Activated T-helper 1 cell treated with anti-CD3 and anti-CD28 coated beads, Interleukin-2, amount 50 U/mL, for 16 hours (primary cell): ENCODE measurements at regions not wholly inside any gene's neighbourhood (a gene's known extent, or its start where the extent isn't known, plus 50 kb on each side); places are given as distances from the start of the nearest gene placed in this dataset.
"Not testable (repeated sequence)": the region's sequence is repeated elsewhere in the genome, so short reads cannot be mapped to it uniquely, and the experiment has no call there.

ENCODE experiments used
- DNase-seq, 2 donors: peaks; one replicate each; pipeline ENCODE4 v3.0.0-alpha.2; 2020; ENCODE audit warnings: low read depth in 1 of 2, low spot score in 1 of 2

DNA sequence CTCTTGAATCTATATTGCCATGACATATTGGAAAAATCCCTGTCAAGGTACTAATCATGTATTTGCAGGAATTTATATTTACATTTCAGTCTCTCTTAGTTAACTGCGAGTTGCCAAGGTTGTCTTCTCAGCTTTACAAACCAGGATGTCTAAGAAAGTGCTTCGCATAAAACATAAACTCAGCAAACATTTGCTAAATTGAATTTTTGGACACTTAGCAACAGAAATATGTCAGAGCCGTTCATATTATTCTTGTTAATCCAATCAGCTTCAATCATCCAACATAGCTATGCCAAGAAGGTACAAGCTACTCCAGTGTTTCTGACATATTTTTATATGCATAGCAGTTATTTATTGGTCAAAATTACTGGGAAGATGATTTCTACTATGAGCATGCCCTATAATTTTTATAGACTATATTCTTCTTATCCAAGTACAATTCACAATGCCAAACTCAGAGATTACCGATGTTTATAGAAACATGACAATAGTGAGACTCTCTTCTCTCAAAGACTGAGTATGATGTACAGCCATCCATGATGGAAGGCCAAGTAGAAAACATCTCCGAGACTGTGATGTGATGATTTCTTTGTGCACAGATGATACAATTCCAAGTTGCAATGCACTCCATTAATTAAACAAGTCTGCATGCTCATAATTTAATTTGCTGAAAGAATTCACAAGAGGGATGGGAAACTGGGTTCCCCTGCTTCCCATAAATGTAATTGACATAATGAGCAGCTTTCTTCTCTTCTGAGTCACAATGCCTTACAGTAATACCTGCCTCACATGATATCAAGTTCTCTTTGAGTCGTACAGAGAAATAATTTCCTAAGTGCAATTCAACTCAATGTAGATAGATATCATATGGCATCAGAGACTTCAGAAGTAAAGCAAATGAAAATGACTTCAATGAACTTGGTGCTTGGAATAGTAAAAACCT, 776.3 kb downstream of the EFNB2 start:
- no peak for DNase-seq

DNA sequence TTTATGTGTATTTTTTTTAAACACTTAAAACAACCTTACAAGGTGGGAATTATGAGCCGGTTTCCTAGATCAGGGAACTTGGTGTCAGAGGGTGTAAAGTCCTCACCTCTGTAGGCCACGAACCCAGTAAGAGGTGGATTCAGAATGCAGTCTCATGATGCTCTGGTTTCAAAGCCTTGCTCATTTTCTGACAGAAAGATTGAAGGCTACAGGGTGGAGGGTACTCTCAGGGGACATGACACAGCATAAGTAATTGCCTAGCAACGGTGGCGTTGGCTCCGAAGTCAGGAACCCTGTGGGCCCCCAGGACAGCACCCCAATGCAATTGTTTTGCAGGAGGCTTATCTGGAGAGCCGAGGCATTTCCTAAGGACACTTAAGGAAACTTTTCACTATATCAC, 794.7 kb downstream of the EFNB2 start:
- DNase-seq, result no peak

DNA sequence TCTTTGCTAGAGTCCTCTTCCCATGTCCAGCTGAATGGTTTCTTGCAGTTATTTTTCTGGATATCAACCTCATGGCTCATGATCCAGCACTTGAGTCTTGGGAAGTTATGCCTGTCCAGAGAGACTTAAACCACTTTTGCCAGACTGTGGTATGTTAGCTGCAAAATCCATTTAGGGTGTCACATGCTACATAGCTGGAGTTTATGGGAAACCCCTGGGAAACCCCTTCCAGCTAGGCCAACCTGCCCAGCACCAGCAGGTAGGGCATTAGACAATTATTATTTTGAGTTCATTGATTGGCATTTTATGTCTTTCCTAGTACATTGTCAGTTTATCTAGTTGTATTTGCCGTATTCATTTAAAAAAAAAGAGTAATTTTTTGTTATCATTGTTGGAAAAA, 797.8 kb downstream of the EFNB2 start:
- DNase-seq, result no peak

DNA sequence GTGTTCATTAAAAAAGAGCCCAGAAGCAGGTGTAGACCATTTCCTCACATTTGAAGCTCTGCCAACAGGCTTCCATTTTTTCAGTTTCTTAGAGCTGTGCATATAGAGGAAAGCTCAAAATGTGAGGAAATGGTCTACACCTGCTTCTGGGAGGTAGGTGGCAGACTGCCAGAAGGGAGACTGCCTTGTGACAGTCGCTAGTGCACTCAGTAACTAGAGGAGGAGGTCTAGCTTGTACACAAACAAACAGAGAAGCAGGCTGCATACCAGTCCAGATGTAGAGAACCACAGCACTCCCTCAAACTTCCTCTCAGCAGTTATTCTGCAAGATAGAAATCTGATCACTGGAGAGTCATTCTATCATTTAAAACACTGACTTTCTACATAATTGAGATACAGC, 800.2 kb downstream of the EFNB2 start:
- DNase-seq, result no peak

DNA sequence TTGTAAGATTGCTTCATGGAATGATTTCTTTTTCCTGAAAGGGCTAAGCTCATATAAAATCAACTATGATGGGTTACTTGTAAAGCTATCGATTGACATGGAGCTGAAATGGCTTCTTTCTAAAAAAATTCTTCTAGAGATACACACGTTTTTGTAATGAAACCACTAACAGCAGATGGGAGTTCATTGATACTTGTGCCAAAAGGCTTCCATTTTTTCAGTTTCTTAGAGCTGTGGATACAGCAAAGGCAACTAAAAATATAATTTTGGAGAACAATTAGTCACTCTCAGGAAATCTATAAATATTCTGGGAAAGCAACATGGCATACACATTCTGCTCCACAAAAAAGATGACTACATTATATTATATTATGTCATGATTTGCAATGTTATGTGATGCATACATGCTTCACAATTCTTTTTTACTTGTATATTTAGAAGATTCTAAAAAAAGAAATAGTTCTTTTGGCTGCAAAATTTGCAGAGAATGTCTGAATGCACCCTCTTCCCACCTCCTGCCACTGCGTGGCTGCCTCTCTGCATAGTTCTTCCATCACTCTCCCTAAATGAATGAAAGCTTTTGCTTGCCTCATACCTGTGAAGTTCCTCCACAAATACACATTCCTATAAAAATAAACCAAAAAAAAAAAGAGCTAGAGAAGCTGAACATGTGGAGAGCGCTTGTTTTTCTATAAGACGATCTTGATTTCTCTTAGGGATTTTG, 802.5 kb downstream of the EFNB2 start:
- no peak for DNase-seq

DNA sequence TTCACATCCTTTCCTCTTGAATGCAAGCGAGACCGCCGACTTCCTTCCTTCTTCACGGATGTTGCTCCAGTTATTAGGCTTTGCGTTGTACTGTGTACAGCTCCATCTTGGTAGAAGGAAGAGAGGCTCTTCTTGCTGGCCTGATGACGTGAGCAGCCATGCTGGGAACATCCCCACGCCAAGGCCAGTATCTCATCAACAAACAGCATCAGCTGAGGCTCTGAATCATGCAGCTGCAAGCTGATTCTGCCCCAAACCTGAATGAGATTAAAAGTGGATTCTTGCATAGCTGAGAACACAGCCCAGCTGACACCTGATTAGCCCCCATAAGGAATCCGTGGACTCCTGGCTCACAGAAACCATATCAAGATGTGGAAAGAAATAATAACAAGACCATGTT, 809.6 kb downstream of the EFNB2 start:
- no peak for DNase-seq

DNA sequence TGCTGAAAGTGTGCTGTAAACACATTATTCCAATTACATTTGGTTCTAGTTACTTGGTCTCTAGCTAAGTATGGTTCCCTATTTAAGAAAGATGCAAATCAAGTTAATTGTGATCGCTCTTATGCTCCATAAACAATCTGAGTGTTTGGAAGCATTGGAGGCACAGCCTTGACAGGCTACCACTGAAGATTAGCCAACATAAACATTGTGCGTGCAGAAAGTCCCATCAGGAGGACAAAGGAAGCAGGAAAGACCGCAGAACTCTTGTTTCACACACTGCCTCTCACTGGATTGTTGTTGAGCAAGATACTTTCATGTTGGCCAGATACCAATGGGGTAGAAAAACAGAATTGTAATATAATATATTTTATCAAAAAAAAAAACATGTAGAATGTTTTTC, 814.4 kb downstream of the EFNB2 start:
- DNase-seq, result no peak

DNA sequence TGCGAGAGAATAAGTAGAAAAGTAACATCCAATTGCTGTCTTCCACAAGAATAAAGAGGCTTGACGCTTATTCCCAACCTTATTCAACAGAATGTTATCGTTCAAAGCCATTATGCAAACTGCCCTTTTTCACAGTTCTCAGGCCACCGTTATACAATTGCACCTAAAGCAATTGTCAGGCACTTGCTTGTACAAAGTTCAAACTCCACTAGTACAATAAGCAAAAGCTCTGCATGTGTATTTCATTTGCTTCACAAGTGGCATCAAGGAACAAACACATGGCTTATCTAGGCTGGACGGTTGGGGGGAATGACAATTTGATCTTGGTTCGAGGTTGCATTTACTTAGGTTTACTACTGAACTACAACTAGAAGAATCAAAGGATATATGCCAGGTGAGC, 815.6 kb downstream of the EFNB2 start:
- no peak for DNase-seq

DNA sequence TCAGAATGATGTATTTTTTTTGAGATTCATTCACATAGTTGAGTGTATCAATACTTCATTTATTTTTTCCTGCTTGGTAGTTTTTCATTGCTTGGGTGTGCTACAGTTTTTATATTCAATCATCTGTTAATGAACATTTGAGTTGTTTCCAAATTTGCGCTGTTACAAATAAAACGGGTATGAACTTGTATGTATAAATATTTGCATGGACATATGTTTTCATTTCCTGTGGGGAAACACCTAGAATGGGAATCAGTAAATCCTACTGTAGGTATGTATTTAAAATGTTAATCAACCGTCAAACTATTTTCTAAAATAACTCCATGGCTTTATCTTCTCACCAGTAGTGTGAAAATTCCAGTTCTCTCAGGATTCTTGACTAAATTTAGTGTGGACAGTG, 826.3 kb downstream of the EFNB2 start:
- no peak for DNase-seq

DNA sequence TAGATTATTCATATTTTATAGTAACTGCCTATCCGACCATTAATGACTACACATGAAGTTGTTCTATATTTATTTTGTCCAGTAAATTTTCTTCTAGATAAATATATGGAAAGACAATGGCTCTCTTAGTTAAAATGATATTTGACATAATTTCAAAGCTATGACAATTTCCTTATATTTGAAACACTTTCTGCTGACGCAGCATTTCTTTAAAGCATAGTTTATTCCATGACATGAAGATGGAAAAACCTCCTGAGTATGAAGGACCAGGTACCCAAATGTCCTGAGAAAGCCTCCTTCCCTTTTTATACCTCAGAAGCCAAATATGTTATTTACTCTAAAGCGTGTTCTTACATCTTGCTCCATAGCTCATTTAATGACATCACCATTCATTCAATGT, 831.6 kb downstream of the EFNB2 start:
- no peak for DNase-seq

DNA sequence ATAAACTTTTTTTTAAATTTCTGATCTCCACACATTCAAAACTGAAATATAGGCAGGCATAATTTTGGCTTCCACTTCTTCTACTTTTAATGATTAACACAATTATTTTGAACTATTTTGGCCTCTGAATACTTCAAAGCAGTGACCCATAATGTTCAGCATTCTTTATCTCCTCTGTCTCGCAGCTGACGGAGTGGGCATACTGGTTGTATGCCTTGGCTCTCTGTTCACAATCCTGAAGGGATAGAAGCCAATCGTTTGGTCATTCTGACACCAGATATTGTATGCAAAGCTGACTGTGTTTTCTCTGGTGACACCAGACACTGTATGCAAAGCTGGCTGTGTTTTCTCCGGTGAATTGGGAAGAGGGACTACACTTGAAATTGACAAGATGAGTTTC, 833.0 kb downstream of the EFNB2 start:
- no peak for DNase-seq

DNA sequence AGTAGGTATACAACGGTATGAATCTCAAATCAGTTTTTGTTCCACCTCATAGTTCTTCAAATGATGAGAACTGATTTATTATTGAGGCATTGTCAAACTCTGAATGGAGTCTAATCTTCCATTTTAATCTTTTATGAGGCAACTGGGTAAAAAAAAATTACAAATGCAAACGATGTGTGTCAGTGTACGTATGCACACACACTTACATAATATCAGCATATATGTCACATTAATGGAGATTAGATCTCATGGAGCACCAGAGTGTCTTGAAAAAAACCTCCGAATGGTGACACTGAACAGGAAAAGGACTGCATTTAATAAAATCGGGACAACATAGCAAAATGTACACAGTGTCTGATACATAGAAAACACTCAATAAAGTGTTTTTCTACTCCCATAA, 842.7 kb downstream of the EFNB2 start:
- DNase-seq, result no peak

DNA sequence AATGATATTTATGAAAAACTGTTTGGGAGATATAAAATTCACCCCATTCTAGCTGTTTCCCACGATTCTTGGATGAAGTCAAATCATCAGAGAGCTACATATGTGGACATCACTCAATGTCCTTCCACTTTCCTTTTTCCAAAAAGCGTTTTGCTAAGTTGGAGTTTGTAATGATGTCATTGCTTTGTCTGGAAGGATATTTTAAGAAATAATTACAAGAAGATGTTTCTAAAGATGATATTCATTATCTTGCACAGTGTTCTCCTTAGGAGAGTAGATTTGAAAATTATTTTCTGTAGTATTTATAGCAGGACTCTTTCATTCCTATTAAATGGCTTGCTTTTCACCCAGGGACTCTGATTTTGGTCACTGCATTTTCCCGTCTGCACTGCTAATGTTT, 851.2 kb downstream of the EFNB2 start:
- DNase-seq, result no peak

DNA sequence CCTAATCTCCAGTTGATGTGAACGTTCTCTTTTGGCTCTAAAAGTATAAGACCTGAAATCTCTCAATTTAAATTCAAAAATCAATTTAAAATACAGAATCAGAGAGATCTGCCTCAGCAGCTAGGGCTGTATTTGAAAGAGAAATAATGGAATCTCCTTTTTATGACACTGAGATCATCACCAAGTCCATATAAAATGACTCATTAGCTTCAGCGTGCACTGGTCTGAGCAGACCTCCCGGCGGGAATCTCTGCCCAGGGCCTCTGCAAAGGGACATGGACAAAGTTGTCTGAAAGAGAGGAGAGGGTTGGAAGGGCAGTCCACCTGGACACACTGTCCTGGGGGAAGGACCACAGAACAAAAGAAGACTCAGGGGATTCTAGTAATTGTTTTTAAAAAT, 855.6 kb downstream of the EFNB2 start:
- DNase-seq, result no peak

DNA sequence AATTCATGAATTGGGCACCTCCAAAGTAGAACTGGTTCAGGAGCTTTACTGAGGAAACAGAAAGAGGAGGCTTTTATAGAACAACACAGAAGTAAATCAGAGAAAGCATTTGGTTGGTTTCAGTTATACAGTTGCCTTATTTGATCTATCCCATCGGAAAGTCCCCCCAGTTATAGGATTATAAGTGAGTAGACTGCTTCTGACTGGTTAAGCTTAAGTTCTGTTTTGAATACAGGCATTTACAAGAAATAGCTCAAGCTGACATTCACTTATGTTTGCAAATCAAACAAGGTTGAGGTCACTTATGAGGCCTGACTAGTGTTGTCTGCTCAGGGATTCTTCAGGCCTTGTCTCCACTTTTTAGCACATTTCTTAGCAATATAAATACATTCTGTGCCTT, 857.4 kb downstream of the EFNB2 start:
- no peak for DNase-seq

DNA sequence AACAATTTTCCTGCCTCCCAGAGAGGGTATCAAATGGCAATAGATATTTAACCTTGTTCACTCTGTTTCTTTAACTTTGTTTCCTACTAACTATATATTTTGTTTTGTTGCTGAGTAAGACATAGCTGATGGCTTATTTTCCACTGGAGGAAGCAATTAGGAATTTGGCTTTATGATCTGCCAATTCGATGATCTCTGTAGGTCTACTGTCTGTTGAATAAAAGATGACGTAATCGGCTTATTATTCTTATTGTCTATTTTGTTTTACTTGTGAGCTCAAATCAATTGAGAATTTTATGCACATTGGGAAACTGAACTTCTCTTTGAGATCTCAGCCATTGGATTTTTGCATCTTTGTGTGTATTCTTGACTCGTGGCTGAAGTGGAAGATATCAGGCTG, 862.6 kb downstream of the EFNB2 start:
- no peak for DNase-seq

DNA sequence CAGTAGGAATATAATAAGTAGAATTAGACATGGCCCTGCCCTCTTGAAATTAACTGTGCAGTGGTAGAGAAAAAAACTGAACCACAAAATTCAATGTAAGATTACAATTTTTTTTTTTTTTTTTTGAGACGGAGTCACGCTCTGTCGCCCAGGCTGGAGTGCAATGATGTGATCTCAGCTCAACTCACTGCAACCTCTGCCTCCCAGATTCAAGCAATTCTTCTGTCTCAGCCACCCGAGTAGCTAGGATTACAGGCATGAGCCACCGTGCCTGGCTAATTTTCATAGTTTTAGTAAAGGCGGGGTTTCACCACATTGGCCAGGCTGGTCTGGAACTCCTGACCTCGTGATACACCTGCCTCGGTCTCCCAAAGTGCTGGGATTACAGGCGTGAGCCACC, 864.3 kb downstream of the EFNB2 start:
- DNase-seq, result not testable (repeated sequence)

DNA sequence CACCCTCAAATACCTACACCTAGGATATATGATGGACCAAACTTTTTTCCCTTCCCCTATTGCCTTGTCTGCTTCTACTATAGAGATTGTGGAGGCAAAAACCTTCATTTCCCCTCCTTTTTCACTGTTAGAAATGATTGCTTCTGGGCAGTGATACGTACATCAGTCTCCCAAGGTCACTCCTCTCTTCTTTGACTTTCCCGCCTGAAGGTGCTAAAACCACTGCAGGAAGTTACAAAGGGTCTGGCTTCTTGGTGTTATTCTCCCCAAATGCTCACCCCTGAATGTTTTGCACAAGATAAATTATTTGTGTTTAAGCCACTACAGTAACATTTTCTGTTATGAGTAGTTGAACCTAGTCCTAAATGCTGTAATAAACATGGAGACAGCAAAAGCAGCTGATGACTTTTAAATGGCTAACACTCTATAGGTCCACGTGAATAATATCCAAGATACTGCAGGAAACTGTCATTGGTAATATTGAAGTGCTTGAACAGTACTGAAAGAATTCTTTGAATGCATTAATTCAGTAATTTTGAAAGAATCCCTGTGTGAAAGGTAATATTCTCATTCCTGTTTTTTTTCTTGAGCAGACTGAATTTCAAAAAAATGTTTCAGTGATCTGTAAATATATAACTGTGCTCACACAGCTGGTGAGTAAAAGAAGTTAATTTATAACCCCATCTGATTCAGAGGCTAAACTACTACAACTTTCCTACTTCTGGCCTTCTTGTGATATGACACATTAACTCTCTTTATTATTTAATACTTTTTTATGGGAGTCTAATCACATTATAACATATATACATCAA, 865.1 kb downstream of the EFNB2 start:
- DNase-seq, result no peak

DNA sequence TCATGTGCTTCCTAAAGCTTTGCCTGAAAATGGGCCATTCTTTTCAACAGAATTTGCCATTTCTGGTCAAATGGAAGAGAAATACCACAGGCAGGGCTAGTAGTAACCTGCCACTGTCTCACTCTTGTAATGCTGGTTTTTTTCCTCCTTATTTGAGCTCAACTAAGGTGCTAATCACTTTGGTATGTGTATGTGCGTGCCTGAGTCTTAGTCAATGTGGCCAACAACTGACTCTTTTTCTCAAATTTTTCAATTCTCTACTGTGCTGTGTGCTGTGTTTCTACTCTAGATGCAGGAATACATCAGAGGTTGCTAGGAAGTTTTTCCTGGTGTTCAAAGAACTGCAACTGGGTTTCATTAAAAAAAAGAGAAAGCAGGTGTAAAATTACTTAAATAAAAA, 870.2 kb downstream of the EFNB2 start:
- DNase-seq, result no peak

DNA sequence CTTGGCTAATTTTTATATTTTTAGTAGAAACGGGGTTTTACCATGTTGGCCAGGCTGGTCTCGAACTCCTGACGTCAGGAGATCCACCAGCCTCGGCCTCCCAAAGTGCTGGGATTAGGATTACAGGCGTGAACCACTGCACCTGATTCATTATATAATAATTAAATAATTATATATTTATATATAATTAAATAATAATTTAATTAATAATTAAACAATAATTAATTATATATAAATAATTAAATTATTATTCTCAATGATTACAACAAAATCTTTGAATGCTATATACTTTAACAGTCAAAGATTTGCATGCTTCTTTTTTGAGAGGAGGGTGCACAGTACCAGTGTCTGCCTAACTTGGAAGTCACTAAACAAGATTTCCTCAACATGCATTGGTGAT, 872.3 kb downstream of the EFNB2 start:
- DNase-seq, result no peak

DNA sequence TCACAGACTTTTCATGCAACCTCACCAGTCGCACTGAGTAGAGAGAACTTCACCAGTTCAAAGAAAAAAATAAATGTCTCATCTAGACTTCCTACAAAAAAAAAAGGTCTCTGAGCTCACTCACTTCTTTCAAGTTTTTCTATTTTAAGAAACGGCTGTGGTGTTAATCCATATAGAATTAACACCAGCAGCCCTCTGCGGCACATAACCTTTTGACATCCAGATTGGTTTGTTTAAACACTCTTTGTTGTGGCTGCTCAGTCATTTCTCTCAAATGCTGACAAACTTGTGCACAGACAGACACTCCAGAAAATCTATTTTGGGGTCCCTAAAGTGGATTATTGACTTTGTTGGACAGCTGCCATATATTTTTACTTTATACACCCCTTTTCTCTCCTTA, 874.9 kb downstream of the EFNB2 start:
- DNase-seq, result no peak

DNA sequence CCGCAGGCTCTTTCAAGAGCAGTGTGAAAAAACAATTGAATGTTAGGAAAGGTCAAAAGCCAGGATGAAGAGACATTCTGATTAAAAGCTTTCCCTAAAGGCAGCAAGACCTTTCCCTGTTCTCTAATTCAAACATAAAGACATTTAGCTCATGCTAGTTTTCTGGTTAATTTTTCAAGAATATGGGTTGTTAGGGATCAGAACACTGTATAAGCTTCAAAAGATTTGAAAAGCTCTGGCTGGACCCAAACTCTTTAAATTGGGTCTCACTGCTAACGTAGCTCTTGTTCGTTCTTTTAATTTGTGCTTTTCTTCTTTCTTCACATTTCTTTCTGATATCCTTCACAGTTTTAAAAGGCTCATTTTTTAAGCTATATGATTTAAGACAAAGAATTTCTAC, 877.0 kb downstream of the EFNB2 start:
- DNase-seq, result no peak
